ENCODE measurements at regions not wholly inside any gene's neighbourhood (a gene's known extent, or its start where the extent isn't known, plus 50 kb on each side); places are given as distances from the start of the nearest gene placed in this dataset.

GRCh38 chr2:142805244-142805643 is 72.2 kb upstream of the KYNU start:
- TF ChIP-seq POLR2A (IDR thresholded peaks at IDR 0.05; ENCODE audit: low read length) = no peak
- no peak for TF ChIP-seq GATA1 (IDR thresholded peaks at IDR 0.05; ENCODE audit: low read depth, low read length)
